ENCODE measurements at regions not wholly inside any gene's neighbourhood (a gene's known extent, or its start where the extent isn't known, plus 50 kb on each side); places are given as distances from the start of the nearest gene placed in this dataset.

DNA sequence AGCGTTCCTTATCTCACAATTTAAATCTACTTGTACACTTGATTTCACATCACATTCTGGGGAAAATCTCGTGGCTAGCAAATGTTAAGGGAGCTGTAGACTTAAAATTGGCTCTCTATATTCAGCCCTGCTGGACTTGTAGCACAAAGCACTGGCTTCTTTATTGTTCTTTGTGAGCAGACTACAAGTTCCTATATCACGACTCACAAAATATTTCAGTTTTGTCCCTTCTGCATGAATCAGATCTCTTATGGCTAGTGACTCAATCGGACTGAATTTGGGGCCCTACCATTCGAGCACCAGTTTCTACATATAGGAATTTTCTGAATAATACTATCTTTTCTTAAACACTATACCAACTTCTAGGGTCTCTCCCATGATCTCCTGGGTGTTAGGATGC lies 390.1 kb downstream of the ADAM29 start:
- Histone ChIP-seq H3K9me3 (no peaks in the 10 kb centered on the region), H3K4me1 (peaks cover 0 to 3% (median 0%) of the 10 kb centered on the region in 4 donors), H3K27me3 (no peaks in the 10 kb centered on the region), H3K36me3 (no peaks in the 10 kb centered on the region), H3K4me3 (no peak overlapping the region), H3K27ac (no peak overlapping the region)
- no peak for DNase-seq
- TF ChIP-seq, protein P1, sequence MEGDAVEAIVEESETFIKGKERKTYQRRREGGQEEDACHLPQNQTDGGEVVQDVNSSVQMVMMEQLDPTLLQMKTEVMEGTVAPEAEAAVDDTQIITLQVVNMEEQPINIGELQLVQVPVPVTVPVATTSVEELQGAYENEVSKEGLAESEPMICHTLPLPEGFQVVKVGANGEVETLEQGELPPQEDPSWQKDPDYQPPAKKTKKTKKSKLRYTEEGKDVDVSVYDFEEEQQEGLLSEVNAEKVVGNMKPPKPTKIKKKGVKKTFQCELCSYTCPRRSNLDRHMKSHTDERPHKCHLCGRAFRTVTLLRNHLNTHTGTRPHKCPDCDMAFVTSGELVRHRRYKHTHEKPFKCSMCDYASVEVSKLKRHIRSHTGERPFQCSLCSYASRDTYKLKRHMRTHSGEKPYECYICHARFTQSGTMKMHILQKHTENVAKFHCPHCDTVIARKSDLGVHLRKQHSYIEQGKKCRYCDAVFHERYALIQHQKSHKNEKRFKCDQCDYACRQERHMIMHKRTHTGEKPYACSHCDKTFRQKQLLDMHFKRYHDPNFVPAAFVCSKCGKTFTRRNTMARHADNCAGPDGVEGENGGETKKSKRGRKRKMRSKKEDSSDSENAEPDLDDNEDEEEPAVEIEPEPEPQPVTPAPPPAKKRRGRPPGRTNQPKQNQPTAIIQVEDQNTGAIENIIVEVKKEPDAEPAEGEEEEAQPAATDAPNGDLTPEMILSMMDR (IDR thresholded peaks at IDR 0.05), result no peak
- intact Hi-C loops (cut with DNase I; ENCODE audit: low total_unique reads), result no loop called here

DNA sequence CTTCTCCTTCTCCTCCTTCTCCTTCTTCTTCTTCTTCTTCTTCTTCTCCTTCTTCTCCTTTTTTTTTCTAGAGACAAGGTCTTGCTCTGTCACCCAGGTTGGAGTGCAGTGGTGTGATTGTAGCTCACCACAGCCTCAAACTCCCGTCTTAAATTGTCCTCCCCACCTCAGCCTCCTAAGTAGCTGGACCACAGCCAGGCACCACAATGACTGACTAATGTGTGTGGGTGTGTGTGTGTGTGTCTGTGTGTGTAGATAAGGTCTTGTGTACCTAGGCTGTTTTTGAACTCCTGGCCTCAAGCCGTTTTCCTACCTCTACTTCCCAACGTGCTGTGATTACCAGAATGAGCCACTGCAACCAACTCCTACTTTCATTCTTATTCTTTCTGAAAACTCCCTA lies 390.9 kb downstream of the ADAM29 start:
- Histone ChIP-seq H3K36me3 (no peaks in the 10 kb centered on the region), H3K27me3 (no peaks in the 10 kb centered on the region), H3K27ac (no peak overlapping the region), H3K9me3 (no peaks in the 10 kb centered on the region), H3K4me3 (no peak overlapping the region), H3K4me1 (peaks cover 0 to 4% (median 1%) of the 10 kb centered on the region in 4 donors)
- DNase-seq, result no peak
- intact Hi-C loops (cut with DNase I; ENCODE audit: low total_unique reads), result no loop called here
- TF ChIP-seq, protein P1 (IDR thresholded peaks at IDR 0.05), result no peak

DNA sequence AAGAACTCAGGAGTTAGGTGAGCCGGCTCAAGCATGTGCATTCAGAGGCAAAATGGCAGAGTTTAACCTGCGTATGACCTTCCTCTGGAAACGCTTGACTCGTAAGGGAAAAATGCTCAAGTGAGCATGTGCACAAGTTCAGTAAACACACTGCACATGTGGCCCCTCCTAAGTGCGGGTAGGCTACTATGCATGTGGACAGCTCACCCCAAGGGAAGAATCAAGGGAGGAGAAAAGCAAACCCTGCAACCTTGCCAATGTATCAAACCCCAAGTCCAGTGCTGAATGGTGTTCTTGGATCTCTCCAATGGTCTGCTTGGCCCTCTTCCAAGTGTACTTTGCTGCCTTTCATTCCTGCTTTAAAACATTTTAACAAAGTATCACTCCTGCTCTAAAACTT lies 407.1 kb downstream of the ADAM29 start:
- no peak for DNase-seq
- TF ChIP-seq, protein P1 (IDR thresholded peaks at IDR 0.05), result no peak
- Histone ChIP-seq H3K4me1 (peaks cover 0 to 32% (median 3%) of the 10 kb centered on the region in 4 donors), H3K4me3 (no peak overlapping the region), H3K9me3 (no peaks in the 10 kb centered on the region), H3K36me3 (no peaks in the 10 kb centered on the region), H3K27me3 (no peaks in the 10 kb centered on the region), H3K27ac (no peak overlapping the region)
- intact Hi-C loops (cut with DNase I; ENCODE audit: low total_unique reads), result no loop called here

DNA sequence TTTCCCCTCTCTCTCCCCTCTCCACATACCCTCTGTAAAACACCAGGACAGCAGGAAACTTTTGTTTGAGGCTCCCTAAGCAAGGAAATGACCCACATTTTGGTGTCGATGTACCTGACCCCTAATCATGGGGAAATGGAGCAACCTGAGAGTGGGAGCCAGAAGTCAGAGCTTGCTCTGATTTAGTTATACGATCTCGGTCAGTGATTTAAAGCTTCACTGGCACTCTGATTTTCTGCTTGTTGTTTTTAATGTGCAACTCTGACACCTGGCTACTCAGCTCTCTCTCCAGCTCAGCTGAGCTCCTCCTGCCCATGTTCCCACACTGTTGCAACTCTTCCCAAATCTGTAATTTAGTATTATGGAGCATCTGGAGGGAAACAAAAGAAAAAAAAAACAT lies 408.6 kb downstream of the ADAM29 start:
- Histone ChIP-seq H3K27me3 (no peaks in the 10 kb centered on the region), H3K36me3 (no peaks in the 10 kb centered on the region), H3K4me3 (no peak overlapping the region), H3K9me3 (no peaks in the 10 kb centered on the region), H3K4me1 (peaks cover 0 to 35% (median 3%) of the 10 kb centered on the region in 4 donors), H3K27ac (no peak overlapping the region)
- no peak for DNase-seq
- intact Hi-C loops (cut with DNase I; ENCODE audit: low total_unique reads), result no loop called here
- TF ChIP-seq, protein P1 (IDR thresholded peaks at IDR 0.05), result no peak

DNA sequence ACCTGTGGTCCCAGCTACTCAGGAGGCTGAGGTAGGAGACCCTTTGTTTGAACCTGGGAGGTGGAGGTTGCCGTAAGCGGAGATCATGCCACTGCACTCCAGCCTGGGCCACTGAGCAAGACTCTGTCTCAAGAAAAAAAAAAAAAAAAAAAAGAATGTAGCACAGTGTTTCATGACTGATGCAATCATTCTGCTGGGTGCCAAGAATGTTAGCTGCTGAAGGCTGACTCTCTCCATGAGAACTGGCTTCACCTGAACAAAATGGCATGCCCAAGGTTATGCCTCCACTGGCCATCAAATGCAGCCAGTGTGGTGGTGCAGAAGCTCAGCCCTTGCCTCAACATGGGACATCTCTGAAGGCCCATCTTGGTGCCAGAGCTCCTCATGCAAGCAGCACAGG lies 412.1 kb downstream of the ADAM29 start:
- no peaks in the 10 kb centered on the region for H3K27me3 ChIP-seq
- H3K27ac ChIP-seq, result no peak overlapping the region
- H3K9me3 ChIP-seq, result no peaks in the 10 kb centered on the region
- H3K36me3 ChIP-seq, result no peaks in the 10 kb centered on the region
- intact Hi-C loops (cut with DNase I; ENCODE audit: low total_unique reads), result no loop called here
- TF ChIP-seq, protein P1 (IDR thresholded peaks at IDR 0.05), result no peak
- H3K4me3 ChIP-seq, result no peak overlapping the region
- peaks cover 0 to 18% (median 2%) of the 10 kb centered on the region in 4 donors for H3K4me1 ChIP-seq
- no peak for DNase-seq

DNA sequence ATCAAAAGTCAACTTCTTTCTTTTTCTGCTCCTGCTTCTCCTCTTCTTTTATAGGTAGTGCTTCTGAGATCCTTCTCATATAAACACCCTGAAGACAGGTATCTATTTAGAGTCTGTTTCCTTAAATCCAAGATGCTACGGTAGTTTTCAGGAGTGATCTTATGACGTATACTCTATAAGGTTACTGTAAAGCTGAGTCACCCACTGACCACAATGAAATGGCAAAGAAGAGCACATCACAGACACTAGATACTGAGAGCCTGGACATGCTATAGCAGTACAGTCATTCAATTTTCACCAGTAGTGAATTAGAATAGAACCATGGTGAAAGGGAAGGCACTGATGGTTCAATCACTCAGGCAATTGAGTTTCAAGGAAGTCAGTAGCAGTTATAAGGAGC lies 412.5 kb downstream of the ADAM29 start:
- H3K9me3 ChIP-seq, result no peaks in the 10 kb centered on the region
- H3K27me3 ChIP-seq, result no peaks in the 10 kb centered on the region
- intact Hi-C loops (cut with DNase I; ENCODE audit: low total_unique reads), result no loop called here
- no peak overlapping the region for H3K4me3 ChIP-seq
- H3K4me1 ChIP-seq, result peaks cover 0 to 14% (median 0%) of the 10 kb centered on the region in 4 donors
- TF ChIP-seq, protein P1 (IDR thresholded peaks at IDR 0.05), result no peak
- DNase-seq, result no peak
- no peak overlapping the region for H3K27ac ChIP-seq
- no peaks in the 10 kb centered on the region for H3K36me3 ChIP-seq
